PC-9 (cell line): ENCODE measurements at regions not wholly inside any gene's neighbourhood (a gene's known extent, or its start where the extent isn't known, plus 50 kb on each side); places are given as distances from the start of the nearest gene placed in this dataset.

Experiments
- BruUV-seq: library from RNA; stranded (reverse); fragments of 400-500 nt; replicated peaks from 2 replicates; lab custom pipeline; 2021; lab: Mats Ljungman, UMichigan
- CTCF ChIA-PET: fragments of 300-600 bp; sonication (Branson Sonifier 250); formaldehyde crosslinking; loops from one replicate; lab custom pipeline; 2022; ENCODE audit warnings: antibody characterized with exemption; lab: Charles Lee
- POLR2A ChIA-PET: fragments of 300-600 bp; sonication (Branson Sonifier 250); formaldehyde crosslinking; loops from one replicate; lab custom pipeline; 2022; ENCODE audit warnings: antibody characterized with exemption; ENCODE audit not compliant: unreplicated experiment; lab: Charles Lee
- DNase-seq, 2 experiments: peaks; one replicate each; pipeline versions ENCODE4 v3.0.0 to v3.0.0-alpha.2; 2015 to 2022; ENCODE audit warnings: mixed read lengths in 1 of 2
- H2AFZ ChIP-seq: fragments of 200-600 bp; sonication (generic); 2 replicates; pipeline ENCODE4 v1.8.1; 2017; ENCODE audit warnings: antibody characterized with exemption
- H3F3A ChIP-seq: fragments of 200-600 bp; sonication (generic); 2 replicates; pipeline ENCODE4 v1.8.1; 2017; ENCODE audit warnings: antibody characterized with exemption, mild to moderate bottlenecking, low read depth; ENCODE audit not compliant: insufficient read depth
- H3K27ac ChIP-seq: fragments of 200-600 bp; sonication (generic); 2 replicates; pipeline ENCODE4 v1.6.1; 2016; ENCODE audit warnings: mixed run types
- H3K27me3 ChIP-seq: fragments of 200-600 bp; sonication (generic); 2 replicates; pipeline ENCODE4 v1.6.1; 2016; ENCODE audit warnings: low read depth, mixed run types; ENCODE audit not compliant: insufficient read depth
- H3K36me3 ChIP-seq: fragments of 200-600 bp; sonication (generic); 2 replicates; pipeline ENCODE4 v1.6.1; 2016; ENCODE audit warnings: low read depth, mixed run types
- H3K4me1 ChIP-seq: fragments of 200-600 bp; sonication (generic); replicated peaks from 2 replicates; pipeline ENCODE4 v1.6.1; 2016; ENCODE audit warnings: mixed run types; ENCODE audit not compliant: insufficient read depth
- H3K4me2 ChIP-seq: fragments of 200-600 bp; sonication (generic); 2 replicates; pipeline ENCODE4 v1.6.1; 2017; ENCODE audit warnings: mixed run types
- H3K4me3 ChIP-seq: fragments of 200-600 bp; sonication (generic); 2 replicates; pipeline ENCODE4 v1.6.1; 2016; ENCODE audit warnings: mixed run types
- H3K79me2 ChIP-seq: fragments of 200-600 bp; sonication (generic); 2 replicates; pipeline ENCODE4 v1.6.1; 2017; ENCODE audit warnings: low read depth, mixed run types
- H3K9me2 ChIP-seq: fragments of 200-600 bp; sonication (generic); 2 replicates; pipeline ENCODE4 v1.8.1; 2017; ENCODE audit warnings: mild to moderate bottlenecking; ENCODE audit not compliant: insufficient read depth
- H3K9me3 ChIP-seq: fragments of 200-600 bp; sonication (generic); 2 replicates; pipeline ENCODE4 v1.8.1; 2016; ENCODE audit warnings: low read depth; ENCODE audit not compliant: insufficient read depth
- H4K20me1 ChIP-seq: fragments of 200-600 bp; sonication (generic); 2 replicates; pipeline ENCODE4 v1.8.1; 2017; ENCODE audit not compliant: insufficient read depth
- EZH2 ChIP-seq: fragments of 200-600 bp; sonication (generic); IDR thresholded peaks from 2 replicates; pipeline ENCODE4 v1.8.0; 2017; ENCODE audit warnings: antibody characterized with exemption, low read depth
- intact Hi-C: fragments of 100-400 bp; cut with micrococcal nuclease; formaldehyde crosslinking; loops from one replicate; pipeline ENCODE4 v1.10.0; 2022; ENCODE audit not compliant: unreplicated experiment
- TF ChIP-seq, protein P1 (sequence below): fragments of 200-600 bp; sonication (generic); conservative IDR thresholded peaks from 2 replicates; pipeline ENCODE4 v1.6.1; 2017; ENCODE audit warnings: mixed run types, antibody characterized with exemption, mild to moderate bottlenecking, moderate library complexity

GRCh38 chr18:78711971-78712370 lies 267.6 kb upstream of the SALL3 start:
- no TSS peak for BruUV-seq

GRCh38 chr18:78713069-78713468 lies 266.5 kb upstream of the SALL3 start:
- no peaks in the 10 kb centered on the region for H3K79me2 ChIP-seq
- no peaks in the 10 kb centered on the region; the same call in 1 of the 2 replicates for H4K20me1 ChIP-seq
- no peak for DNase-seq
- POLR2A ChIA-PET: no interaction called here
- no peaks in the 10 kb centered on the region for H3K36me3 ChIP-seq
- H3K27ac ChIP-seq: no peak overlapping the region
- no peaks in the 10 kb centered on the region for H3K9me3 ChIP-seq
- TF ChIP-seq EZH2: no peak
- TF ChIP-seq, protein P1, sequence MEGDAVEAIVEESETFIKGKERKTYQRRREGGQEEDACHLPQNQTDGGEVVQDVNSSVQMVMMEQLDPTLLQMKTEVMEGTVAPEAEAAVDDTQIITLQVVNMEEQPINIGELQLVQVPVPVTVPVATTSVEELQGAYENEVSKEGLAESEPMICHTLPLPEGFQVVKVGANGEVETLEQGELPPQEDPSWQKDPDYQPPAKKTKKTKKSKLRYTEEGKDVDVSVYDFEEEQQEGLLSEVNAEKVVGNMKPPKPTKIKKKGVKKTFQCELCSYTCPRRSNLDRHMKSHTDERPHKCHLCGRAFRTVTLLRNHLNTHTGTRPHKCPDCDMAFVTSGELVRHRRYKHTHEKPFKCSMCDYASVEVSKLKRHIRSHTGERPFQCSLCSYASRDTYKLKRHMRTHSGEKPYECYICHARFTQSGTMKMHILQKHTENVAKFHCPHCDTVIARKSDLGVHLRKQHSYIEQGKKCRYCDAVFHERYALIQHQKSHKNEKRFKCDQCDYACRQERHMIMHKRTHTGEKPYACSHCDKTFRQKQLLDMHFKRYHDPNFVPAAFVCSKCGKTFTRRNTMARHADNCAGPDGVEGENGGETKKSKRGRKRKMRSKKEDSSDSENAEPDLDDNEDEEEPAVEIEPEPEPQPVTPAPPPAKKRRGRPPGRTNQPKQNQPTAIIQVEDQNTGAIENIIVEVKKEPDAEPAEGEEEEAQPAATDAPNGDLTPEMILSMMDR: no peak
- no peak overlapping the region for H3K4me3 ChIP-seq
- H3F3A ChIP-seq: no peaks in the 10 kb centered on the region
- no peaks in the 10 kb centered on the region for H3K4me1 ChIP-seq
- no peak overlapping the region for H2AFZ ChIP-seq
- no peaks in the 10 kb centered on the region for H3K9me2 ChIP-seq
- BruUV-seq: no TSS peak
- intact Hi-C loops: no loop called here
- CTCF ChIA-PET: no interaction called here
- no peak overlapping the region for H3K4me2 ChIP-seq
- peaks cover 88% of the 10 kb centered on the region for H3K27me3 ChIP-seq

More at GRCh38 chr18:78711971-78712370, 267.6 kb upstream of the SALL3 start:
- H3K9me2 ChIP-seq: no peaks in the 10 kb centered on the region
- TF ChIP-seq, protein P1: no peak
- TF ChIP-seq EZH2: no peak
- no peak overlapping the region for H3K4me3 ChIP-seq
- peaks cover 87% of the 10 kb centered on the region for H3K27me3 ChIP-seq
- no peaks in the 10 kb centered on the region for H3K4me1 ChIP-seq
- intact Hi-C loops: no loop called here
- POLR2A ChIA-PET: no interaction called here
- no peaks in the 10 kb centered on the region for H3K79me2 ChIP-seq
- H3K27ac ChIP-seq: no peak overlapping the region
- DNase-seq: no peak
- no peak overlapping the region for H2AFZ ChIP-seq
- H3F3A ChIP-seq: no peaks in the 10 kb centered on the region
- H3K36me3 ChIP-seq: no peaks in the 10 kb centered on the region
- no peak overlapping the region for H3K4me2 ChIP-seq
- H3K9me3 ChIP-seq: no peaks in the 10 kb centered on the region
- CTCF ChIA-PET: no interaction called here
- H4K20me1 ChIP-seq: no peaks in the 10 kb centered on the region; the same call in 1 of the 2 replicates

DNA sequence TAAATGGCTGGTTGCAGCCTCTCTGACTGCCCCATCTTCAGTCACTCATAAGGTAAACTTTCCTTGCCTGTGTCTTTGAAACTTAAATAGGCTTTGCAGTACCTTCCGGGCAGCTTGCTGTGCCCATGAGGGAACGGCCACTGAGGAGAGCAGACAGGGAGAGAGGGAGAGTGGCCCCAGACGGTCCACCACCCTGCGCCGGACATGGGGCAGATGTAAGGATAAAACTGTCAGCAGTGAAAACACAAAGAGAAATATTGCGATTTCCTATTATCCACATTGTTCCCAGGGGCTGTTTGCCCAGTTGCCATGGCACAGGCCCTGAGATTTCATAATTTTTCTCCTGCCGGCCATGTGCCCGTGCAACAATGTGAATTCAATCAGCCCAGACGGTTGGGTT lies 265.9 kb upstream of the SALL3 start:
- H3K79me2 ChIP-seq: no peaks in the 10 kb centered on the region
- no peak overlapping the region for H2AFZ ChIP-seq
- intact Hi-C loops: no loop called here
- H3K9me2 ChIP-seq: no peaks in the 10 kb centered on the region
- no peak overlapping the region for H3K4me2 ChIP-seq
- H3K4me1 ChIP-seq: no peaks in the 10 kb centered on the region
- no peak overlapping the region for H3K4me3 ChIP-seq
- POLR2A ChIA-PET: no interaction called here
- TF ChIP-seq EZH2: no peak
- TF ChIP-seq, protein P1: no peak
- no TSS peak for BruUV-seq
- no peaks in the 10 kb centered on the region for H3K9me3 ChIP-seq
- peaks cover 87% of the 10 kb centered on the region for H3K27me3 ChIP-seq
- no peak overlapping the region for H3K27ac ChIP-seq
- H3F3A ChIP-seq: no peaks in the 10 kb centered on the region
- H4K20me1 ChIP-seq: no peaks in the 10 kb centered on the region; the same call in 1 of the 2 replicates
- CTCF ChIA-PET: no interaction called here
- H3K36me3 ChIP-seq: no peaks in the 10 kb centered on the region
- no peak for DNase-seq
